T-helper 17 cell (primary cell): ENCODE measurements at regions not wholly inside any gene's neighbourhood (a gene's known extent, or its start where the extent isn't known, plus 50 kb on each side); places are given as distances from the start of the nearest gene placed in this dataset.

Source experiments
- ATAC-seq: fragments of 150-1000 bp; cut with Tn5 transposase; 2 replicates; pipeline ENCODE4 v1.10.0; 2021; ENCODE audit warnings: mild to moderate bottlenecking, moderate library complexity
- DNase-seq, 3 donors: peaks; one replicate each; pipeline versions ENCODE4 v3.0.0 to v3.0.0-alpha.2; 2020 to 2021
- H3K9me3 ChIP-seq: one replicate; pipeline ENCODE4 v1.7.0; 2013; ENCODE audit warnings: low read length, mild to moderate bottlenecking; ENCODE audit not compliant: control insufficient read depth, poor library complexity, severe bottlenecking
- H3K27ac Mint-ChIP-seq: one replicate; pipeline ENCODE4 v1.8.0; 2022; ENCODE audit warnings: mild to moderate bottlenecking, moderate library complexity, mixed read lengths
- H3K27me3 Mint-ChIP-seq: one replicate; pipeline ENCODE4 v1.8.0; 2022; ENCODE audit warnings: mixed read lengths
- H3K36me3 Mint-ChIP-seq: one replicate; pipeline ENCODE4 v1.8.0; 2022; ENCODE audit warnings: low read depth, mixed read lengths
- H3K4me1 Mint-ChIP-seq: one replicate; pipeline ENCODE4 v1.8.0; 2022; ENCODE audit warnings: mild to moderate bottlenecking, mixed read lengths
- H3K4me3 Mint-ChIP-seq: one replicate; pipeline ENCODE4 v1.8.0; 2022; ENCODE audit warnings: mild to moderate bottlenecking, moderate library complexity, mixed read lengths

DNA sequence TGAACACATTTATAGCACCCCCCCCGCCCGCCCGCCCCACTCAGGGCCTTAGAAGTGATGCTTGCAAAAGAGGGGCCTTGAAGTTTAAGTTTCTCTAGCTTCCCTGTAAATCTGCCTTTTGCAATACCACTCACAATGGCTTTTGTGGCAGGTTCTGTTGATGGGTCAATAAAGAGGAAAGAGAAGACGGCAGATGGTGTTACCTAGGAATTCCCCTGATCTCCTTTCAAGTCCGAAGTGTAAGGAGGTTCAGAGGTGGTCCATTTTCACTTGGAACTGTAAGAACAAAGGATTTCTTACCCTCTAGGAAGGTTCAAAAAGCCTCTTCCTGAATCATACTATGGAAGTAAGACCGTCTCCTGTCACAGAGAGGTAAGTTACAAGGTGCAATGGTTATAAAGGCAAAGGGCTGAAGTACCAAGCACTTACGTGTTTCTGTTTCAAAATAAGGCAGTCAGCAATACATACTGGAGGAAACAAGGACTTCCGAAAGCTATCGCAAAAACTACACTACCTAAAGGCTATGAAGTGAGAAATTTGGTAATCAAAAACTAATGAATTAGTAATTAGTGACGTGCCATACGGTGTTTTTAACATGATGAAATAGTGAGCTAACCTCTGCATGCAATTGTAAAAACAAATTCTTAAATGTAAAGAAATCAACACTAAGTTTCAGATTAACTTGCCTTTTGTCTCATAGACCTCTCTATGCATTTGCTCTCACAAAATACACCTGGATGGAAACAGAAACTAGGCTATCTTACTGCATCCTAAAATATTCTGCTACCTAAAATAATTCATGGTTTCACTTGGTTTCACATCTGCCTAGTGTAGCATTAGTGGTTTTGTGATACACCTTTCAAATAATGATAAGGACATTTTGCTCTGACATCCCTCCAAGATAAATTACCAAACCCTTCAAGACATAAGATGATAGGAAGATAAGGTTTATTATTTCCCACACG, 589.4 kb upstream of the FAM174A start:
- Mint-ChIP-seq H3K36me3 (no peaks in the 10 kb centered on the region), H3K4me1 (no peaks in the 10 kb centered on the region), H3K27me3 (no peaks in the 10 kb centered on the region), H3K27ac (no peak overlapping the region), H3K4me3 (no peak overlapping the region)
- DNase-seq (no peak), ATAC-seq (no peak)
- no peaks in the 10 kb centered on the region for H3K9me3 ChIP-seq

- Mint-ChIP-seq H3K4me3 (no peak overlapping the region), H3K27ac (no peak overlapping the region), H3K36me3 (no peaks in the 10 kb centered on the region), H3K4me1 (no peaks in the 10 kb centered on the region), H3K27me3 (no peaks in the 10 kb centered on the region)
- ATAC-seq (no peak), DNase-seq (no peak)
- H3K9me3 ChIP-seq: no peaks in the 10 kb centered on the region
These were observed 594.6 kb upstream of the FAM174A start for GRCh38 chr5:99940540-99940939.

- DNase-seq: no peak
- H3K36me3 Mint-ChIP-seq: no peaks in the 10 kb centered on the region
- no peak overlapping the region for H3K4me3 Mint-ChIP-seq
- no peak for ATAC-seq
- no peaks in the 10 kb centered on the region for H3K27me3 Mint-ChIP-seq
- no peaks in the 10 kb centered on the region for H3K4me1 Mint-ChIP-seq
- H3K27ac Mint-ChIP-seq: no peak overlapping the region
- no peaks in the 10 kb centered on the region for H3K9me3 ChIP-seq
These were observed 598.3 kb upstream of the FAM174A start for GRCh38 chr5:99936911-99937310.

DNA sequence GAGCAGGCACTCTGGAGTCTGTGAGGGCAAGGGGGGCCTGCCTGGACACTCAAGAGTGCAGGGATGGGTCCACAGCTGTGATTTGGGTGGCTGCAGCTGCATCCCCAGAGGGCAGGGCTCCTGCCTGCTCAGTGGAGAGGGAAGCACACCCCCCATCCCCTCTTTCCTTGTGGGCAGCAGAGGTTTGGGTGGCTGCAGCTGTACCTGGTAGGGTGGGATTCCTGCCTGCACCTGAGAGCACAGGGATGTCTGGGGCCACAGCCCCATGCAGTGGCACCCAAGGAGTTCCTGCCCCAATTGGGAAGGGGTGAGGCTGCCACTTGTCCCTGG, 605.4 kb upstream of the FAM174A start:
- H3K4me1 Mint-ChIP-seq: no peaks in the 10 kb centered on the region
- H3K27me3 Mint-ChIP-seq: no peaks in the 10 kb centered on the region

DNA sequence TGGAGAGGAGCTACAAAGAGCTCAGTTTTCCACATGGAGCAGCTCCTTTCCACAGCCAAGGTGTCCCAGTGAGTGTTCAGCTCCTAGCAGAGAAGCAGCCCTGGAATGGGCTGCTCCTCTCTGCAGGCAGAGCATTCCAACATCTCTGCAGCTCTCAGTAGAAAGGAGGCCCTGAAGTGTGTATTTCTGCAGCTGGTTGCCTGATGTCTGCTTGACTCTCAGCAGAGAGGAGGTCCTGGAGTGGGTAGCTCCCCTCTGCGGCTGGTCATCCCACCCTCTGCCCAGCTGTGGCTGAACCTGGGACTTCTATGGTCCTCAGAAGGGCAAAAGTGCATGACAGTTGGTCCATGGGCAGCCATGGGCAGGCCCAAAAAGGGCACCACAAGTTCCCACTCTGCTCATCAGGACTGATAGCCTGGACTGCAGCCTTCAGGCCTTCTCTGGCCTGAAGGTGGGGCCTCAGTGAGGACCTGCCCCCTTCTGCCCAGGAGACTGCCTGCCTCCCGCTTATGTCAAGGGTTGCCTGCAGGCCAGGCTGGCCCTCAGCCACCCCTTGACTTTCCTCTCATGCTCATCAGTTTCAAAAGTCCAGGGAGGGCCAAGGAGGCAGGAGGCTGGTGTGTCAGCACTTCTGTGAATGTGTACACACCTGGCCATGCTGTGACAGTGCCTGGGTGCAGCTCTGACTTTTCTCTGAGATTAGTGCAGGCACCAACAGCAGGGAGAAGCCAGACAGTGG, 605.9 kb upstream of the FAM174A start:
- ATAC-seq (no peak), DNase-seq (no peak)
- no peaks in the 10 kb centered on the region for H3K9me3 ChIP-seq
- Mint-ChIP-seq H3K4me3 (no peak overlapping the region), H3K27me3 (no peaks in the 10 kb centered on the region), H3K4me1 (no peaks in the 10 kb centered on the region), H3K36me3 (no peaks in the 10 kb centered on the region), H3K27ac (no peak overlapping the region)

More for the DNA sequence above, 605.4 kb upstream of the FAM174A start:
- no peak overlapping the region for H3K4me3 Mint-ChIP-seq
- H3K27ac Mint-ChIP-seq: no peak overlapping the region
- no peak for DNase-seq
- ATAC-seq: no peak
- no peaks in the 10 kb centered on the region for H3K9me3 ChIP-seq
- no peaks in the 10 kb centered on the region for H3K36me3 Mint-ChIP-seq

GRCh38 chr5:99928490-99928889, 606.7 kb upstream of the FAM174A start:
- ATAC-seq (no peak), DNase-seq (no peak)
- Mint-ChIP-seq H3K4me1 (no peaks in the 10 kb centered on the region), H3K36me3 (no peaks in the 10 kb centered on the region), H3K4me3 (no peak overlapping the region), H3K27ac (no peak overlapping the region), H3K27me3 (no peaks in the 10 kb centered on the region)
- no peaks in the 10 kb centered on the region for H3K9me3 ChIP-seq

- H3K36me3 Mint-ChIP-seq: no peaks in the 10 kb centered on the region
- DNase-seq: no peak
These were observed 608.7 kb upstream of the FAM174A start for GRCh38 chr5:99926463-99926862.

GRCh38 chr5:99922386-99922785, 612.8 kb upstream of the FAM174A start:
- DNase-seq (no peak), ATAC-seq (no peak)
- Mint-ChIP-seq H3K27ac (no peak overlapping the region), H3K4me3 (no peak overlapping the region), H3K36me3 (no peaks in the 10 kb centered on the region), H3K27me3 (no peaks in the 10 kb centered on the region), H3K4me1 (no peaks in the 10 kb centered on the region)
- no peaks in the 10 kb centered on the region for H3K9me3 ChIP-seq

More at GRCh38 chr5:99926463-99926862, 608.7 kb upstream of the FAM174A start:
- Mint-ChIP-seq H3K4me1 (no peaks in the 10 kb centered on the region), H3K27me3 (no peaks in the 10 kb centered on the region), H3K27ac (no peak overlapping the region), H3K4me3 (no peak overlapping the region)
- ATAC-seq: no peak
- no peaks in the 10 kb centered on the region for H3K9me3 ChIP-seq

GRCh38 chr5:99911971-99912370, 623.2 kb upstream of the FAM174A start:
- H3K4me1 Mint-ChIP-seq: no peaks in the 10 kb centered on the region

DNA sequence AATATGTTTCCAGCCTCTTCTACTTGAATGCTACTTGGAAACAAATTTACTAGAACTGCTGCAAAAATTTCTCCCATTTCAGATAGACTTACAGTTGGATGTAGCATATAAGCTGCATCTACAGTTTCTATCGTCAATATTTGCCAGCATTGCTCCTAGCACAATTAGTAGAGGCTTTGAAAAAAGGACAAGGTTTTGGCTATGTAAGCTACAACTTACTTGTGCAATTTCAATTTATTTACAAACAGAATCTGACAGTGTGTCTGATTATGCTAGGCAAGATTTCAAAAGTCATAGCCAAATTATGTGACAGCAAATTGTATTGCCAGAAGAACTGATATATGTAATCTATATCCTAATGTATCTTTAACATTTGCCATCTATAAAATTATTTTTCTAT, 628.4 kb upstream of the FAM174A start:
- Mint-ChIP-seq H3K36me3 (no peaks in the 10 kb centered on the region), H3K4me3 (no peak overlapping the region), H3K27ac (no peak overlapping the region), H3K27me3 (no peaks in the 10 kb centered on the region), H3K4me1 (no peaks in the 10 kb centered on the region)
- no peaks in the 10 kb centered on the region for H3K9me3 ChIP-seq
- no peak for ATAC-seq
- DNase-seq: no peak

More at GRCh38 chr5:99911971-99912370, 623.2 kb upstream of the FAM174A start:
- Mint-ChIP-seq H3K4me3 (no peak overlapping the region), H3K27me3 (no peaks in the 10 kb centered on the region), H3K36me3 (no peaks in the 10 kb centered on the region), H3K27ac (no peak overlapping the region)
- H3K9me3 ChIP-seq: no peaks in the 10 kb centered on the region
- ATAC-seq (no peak), DNase-seq (no peak)

DNA sequence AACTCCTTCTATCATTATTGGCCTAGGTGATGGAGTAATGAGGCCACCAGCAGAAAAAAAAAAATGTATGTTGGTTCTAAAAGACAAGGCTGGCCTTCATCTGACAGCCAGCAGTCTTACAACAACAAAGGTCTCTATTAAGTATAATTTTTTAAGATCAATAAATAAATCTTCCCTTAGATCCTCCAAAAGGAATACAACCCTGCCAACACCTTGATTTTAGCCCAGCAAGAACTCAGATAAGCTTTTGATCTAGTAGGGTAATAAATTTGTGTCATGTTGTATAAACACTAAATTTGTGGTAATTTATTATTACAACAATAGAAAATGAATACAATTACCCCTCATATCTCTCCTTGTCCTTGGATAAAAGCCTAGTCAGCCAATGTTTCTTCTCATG, 633.2 kb upstream of the FAM174A start:
- H3K36me3 Mint-ChIP-seq: no peaks in the 10 kb centered on the region
- H3K9me3 ChIP-seq: no peaks in the 10 kb centered on the region
- DNase-seq: no peak
- no peak for ATAC-seq
- H3K27ac Mint-ChIP-seq: no peak overlapping the region
- no peak overlapping the region for H3K4me3 Mint-ChIP-seq
- no peaks in the 10 kb centered on the region for H3K27me3 Mint-ChIP-seq
- no peaks in the 10 kb centered on the region for H3K4me1 Mint-ChIP-seq

GRCh38 chr5:99900302-99900852, 634.8 kb upstream of the FAM174A start:
- no peak overlapping the region for H3K4me3 Mint-ChIP-seq
- H3K9me3 ChIP-seq: no peaks in the 10 kb centered on the region
- no peaks in the 10 kb centered on the region for H3K27me3 Mint-ChIP-seq
- DNase-seq (no peak), ATAC-seq (no peak)
- no peak overlapping the region for H3K27ac Mint-ChIP-seq
- H3K36me3 Mint-ChIP-seq: no peaks in the 10 kb centered on the region
- no peaks in the 10 kb centered on the region for H3K4me1 Mint-ChIP-seq

DNA sequence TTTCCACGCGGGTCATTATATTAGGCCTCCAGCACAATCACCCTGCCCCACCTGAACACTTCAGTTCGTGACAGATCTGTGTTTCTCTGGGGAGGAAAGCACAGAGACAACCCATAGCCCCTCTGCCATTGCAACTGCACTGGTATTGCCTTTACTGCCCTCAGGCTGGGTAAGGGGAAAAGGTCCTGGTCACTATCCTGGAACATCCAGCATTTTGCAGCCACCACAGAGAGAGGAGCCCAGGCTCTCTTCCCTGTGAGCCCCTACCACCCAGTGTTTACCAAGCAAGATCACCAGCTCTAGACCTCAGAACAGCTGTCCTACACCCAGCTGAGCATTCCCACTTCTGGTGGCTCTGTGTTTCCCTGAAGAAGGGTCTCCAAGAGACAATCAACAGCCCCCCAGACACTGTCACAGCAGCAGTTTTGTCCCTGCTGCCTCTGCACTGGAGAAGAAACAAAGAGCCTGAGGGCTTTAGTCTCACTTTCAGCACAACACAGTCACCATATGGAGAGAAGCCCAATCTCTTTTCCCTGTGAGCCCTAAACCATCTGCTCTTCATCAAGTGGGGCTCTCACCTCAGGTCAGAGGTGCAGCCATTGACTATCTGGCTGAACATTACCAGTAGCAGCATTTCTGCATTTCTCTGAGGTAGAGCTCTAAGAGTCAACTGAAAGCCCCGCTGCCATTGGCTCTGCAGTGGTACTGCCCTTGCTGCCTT, 655.2 kb upstream of the FAM174A start:
- DNase-seq: no peak
- Mint-ChIP-seq H3K27me3 (no peaks in the 10 kb centered on the region), H3K4me3 (no peak overlapping the region), H3K4me1 (no peaks in the 10 kb centered on the region), H3K27ac (no peak overlapping the region), H3K36me3 (no peaks in the 10 kb centered on the region)
- H3K9me3 ChIP-seq: no peaks in the 10 kb centered on the region
- no peak for ATAC-seq
